Tibial artery (tissue), 4 donors: ENCODE measurements at regions not wholly inside any gene's neighbourhood (a gene's known extent, or its start where the extent isn't known, plus 50 kb on each side); places are given as distances from the start of the nearest gene placed in this dataset.
A peak's percentile ranks its signal among the peaks of the same experiment; 100 is the strongest.

ENCODE experiments used
- DNase-seq, 2 donors: peaks; one replicate each; pipeline ENCODE4 v3.0.0-alpha.2; 2019
- H3K27ac ChIP-seq, 2 donors: fragments of 200-600 bp; sonication (generic) in 1 of 2; 1 replicate in 1 of 2; 2 replicates in 1 of 2; pipeline ENCODE4 v1.5.1; 2018 to 2019; ENCODE audit warnings: mild to moderate bottlenecking in 1 of 2
- H3K27me3 ChIP-seq, 2 donors: fragments of 200-600 bp; sonication (generic) in 1 of 2; one replicate each; pipeline versions ENCODE4 v1.5.1 to v1.6.0; 2016 to 2019
- H3K36me3 ChIP-seq, 3 donors: fragments of 200-600 bp; sonication (generic) in 2 of 3; one replicate each; pipeline ENCODE4 v1.5.1; 2016 to 2019; ENCODE audit warnings: mild to moderate bottlenecking in 2 of 3
- H3K4me1 ChIP-seq, 4 donors: fragments of 200-600 bp; sonication (generic) in 2 of 4; 1 replicate in 3 of 4; 2 replicates in 1 of 4; pipeline ENCODE4 v1.5.1; 2016 to 2019
- H3K4me3 ChIP-seq, 2 donors: fragments of 200-600 bp; sonication (generic) in 1 of 2; 1 replicate in 1 of 2; 2 replicates in 1 of 2; pipeline ENCODE4 v1.5.1; 2018 to 2019; ENCODE audit warnings: mild to moderate bottlenecking in 2 of 2
- H3K9me3 ChIP-seq, 3 donors: fragments of 200-600 bp; sonication (generic) in 1 of 3; one replicate each; pipeline ENCODE4 v1.5.1; 2016 to 2019
- intact Hi-C: fragments of 100-400 bp; cut with DNase I; formaldehyde crosslinking; loops from one replicate; pipeline ENCODE4 v1.15.0; 2023; ENCODE audit warnings: low total_unique reads
- TF ChIP-seq, protein P1 (sequence below), 2 experiments: fragments of 200-600 bp in 1 of 2; fragments of 450-650 bp in 1 of 2; IDR thresholded peaks; one replicate each; pipeline ENCODE4 v1.5.1; 2017 to 2019; ENCODE audit warnings: antibody characterized with exemption in 2 of 2, mild to moderate bottlenecking in 1 of 2, moderate library complexity in 1 of 2

DNA sequence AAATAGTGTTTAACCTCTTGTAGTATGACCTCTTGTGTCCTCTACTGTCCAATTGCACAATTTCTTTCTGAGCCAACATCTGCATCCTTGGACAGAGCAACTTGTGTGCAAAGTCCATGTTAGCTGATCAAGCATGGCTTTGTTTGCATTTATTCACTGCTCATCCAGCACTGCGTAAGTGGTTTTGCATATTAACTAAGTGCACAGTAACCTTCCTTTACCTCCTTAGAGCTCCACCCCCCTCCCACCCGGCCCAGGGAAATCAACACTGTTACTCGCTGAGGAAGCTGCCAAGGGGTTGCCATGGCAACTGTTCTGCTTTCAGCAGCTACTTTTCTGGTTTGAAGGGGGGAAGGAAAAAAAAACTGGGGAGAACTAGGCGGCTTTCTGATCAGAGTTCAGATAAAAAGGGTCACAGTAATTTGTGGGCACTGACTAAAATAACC, 153.5 kb upstream of the KLF12 start:
- H3K4me1 ChIP-seq: peaks cover 0 to 32% (median 19%) of the 10 kb centered on the region in 4 donors
- no peaks in the 10 kb centered on the region for H3K9me3 ChIP-seq
- DNase-seq: peak; percentile 76 to 84
- H3K27ac ChIP-seq: no peak overlapping the region
- no peaks in the 10 kb centered on the region for H3K27me3 ChIP-seq
- peak overlapping the region; percentile 6 to 30 for H3K4me3 ChIP-seq
- H3K36me3 ChIP-seq: no peaks in the 10 kb centered on the region
- intact Hi-C loops: no loop called here
- TF ChIP-seq, protein P1, sequence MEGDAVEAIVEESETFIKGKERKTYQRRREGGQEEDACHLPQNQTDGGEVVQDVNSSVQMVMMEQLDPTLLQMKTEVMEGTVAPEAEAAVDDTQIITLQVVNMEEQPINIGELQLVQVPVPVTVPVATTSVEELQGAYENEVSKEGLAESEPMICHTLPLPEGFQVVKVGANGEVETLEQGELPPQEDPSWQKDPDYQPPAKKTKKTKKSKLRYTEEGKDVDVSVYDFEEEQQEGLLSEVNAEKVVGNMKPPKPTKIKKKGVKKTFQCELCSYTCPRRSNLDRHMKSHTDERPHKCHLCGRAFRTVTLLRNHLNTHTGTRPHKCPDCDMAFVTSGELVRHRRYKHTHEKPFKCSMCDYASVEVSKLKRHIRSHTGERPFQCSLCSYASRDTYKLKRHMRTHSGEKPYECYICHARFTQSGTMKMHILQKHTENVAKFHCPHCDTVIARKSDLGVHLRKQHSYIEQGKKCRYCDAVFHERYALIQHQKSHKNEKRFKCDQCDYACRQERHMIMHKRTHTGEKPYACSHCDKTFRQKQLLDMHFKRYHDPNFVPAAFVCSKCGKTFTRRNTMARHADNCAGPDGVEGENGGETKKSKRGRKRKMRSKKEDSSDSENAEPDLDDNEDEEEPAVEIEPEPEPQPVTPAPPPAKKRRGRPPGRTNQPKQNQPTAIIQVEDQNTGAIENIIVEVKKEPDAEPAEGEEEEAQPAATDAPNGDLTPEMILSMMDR (IDR thresholded peaks at IDR 0.05): no peak

DNA sequence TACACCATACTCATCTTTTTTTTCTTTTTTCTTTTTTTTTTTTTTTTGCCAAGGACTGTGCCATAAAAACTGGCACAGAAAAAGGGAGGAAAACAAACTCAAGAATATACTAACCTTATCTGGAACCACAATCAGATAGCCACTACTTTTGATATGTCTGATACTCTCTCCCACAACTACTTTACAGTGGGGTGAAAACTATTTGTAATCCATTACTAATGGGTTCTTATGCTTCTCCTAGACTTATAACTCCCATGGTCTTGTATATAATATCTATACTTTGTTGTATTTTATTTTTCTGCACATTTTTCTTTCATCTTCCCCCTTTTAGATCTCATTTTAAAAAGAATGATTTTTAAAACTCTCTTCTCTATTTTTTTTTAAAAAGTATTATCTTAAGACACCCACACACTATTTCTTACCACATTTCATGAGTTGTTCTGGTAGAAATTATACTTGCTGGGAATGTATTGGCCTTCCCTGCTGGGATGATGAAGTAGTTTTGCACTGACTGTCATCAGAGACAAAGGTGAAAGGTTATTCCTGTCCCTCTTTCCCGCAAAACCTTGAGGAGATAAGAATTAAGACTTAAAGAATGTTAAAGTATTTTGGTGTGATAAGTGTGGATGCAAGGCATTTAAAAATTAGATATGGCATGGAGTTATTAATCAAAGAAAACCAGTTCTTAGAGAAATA, 146.7 kb upstream of the KLF12 start:
- TF ChIP-seq, protein P1 (IDR thresholded peaks at IDR 0.05): no peak
- no peak for DNase-seq
- Histone ChIP-seq H3K4me1 (no peaks in the 10 kb centered on the region), H3K4me3 (no peak overlapping the region), H3K9me3 (no peaks in the 10 kb centered on the region), H3K27ac (no peak overlapping the region), H3K27me3 (no peaks in the 10 kb centered on the region), H3K36me3 (no peaks in the 10 kb centered on the region)
- intact Hi-C loops: no loop called here

DNA sequence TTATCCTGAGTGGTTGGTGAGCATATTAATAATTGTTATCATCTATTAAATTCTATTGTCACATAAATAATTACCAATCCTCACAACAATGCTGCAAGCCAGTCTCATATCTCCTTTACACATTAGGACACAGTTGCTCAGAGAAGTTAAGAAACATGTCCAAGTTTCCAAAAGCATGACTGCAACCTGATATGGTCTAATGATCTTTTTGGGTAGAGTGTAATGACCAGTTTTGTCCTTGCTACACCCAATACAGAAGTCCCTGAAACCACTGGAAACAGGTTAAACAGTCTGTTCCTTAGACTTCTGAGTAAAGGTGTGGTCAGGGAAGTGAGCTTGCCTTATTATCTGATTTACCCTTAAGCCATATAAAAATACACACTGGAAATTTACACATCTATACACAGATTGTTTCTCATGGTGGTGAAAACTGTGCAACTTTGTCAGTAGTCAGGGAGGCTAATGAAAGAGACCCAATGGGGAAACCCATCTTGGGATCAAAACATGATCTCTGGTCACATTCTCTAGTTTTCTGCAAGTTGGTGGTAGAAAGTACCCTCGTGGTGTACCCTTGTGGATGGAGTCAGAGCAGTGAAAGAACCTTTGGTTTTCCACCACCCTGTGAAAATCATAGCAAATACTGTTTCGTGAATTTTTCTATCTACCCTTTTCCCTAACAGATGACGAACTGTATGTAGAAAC, 146.0 kb upstream of the KLF12 start:
- no peaks in the 10 kb centered on the region for H3K9me3 ChIP-seq
- intact Hi-C loops: no loop called here
- no peaks in the 10 kb centered on the region for H3K4me1 ChIP-seq
- no peaks in the 10 kb centered on the region for H3K27me3 ChIP-seq
- DNase-seq: no peak
- H3K27ac ChIP-seq: no peak overlapping the region
- H3K4me3 ChIP-seq: no peak overlapping the region
- TF ChIP-seq, protein P1 (IDR thresholded peaks at IDR 0.05): no peak
- no peaks in the 10 kb centered on the region for H3K36me3 ChIP-seq

DNA sequence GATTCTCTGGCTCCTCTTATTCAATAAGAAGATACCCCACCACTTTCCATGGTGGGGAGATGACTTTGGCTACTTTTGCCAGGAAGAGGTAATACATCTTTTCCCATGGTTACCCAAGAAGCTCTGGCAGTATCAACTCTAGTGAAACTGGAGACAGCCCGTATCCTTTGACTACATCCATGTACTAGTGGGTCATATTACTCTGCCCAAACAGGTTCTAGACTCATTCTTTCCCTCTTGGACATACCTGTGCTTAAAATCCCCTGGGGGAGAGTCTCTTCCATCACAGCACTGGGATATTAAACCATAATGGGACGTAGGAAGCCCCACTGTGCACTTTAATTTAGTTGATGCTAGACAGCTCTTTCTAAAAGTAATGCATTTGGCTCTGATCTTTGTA, 144.7 kb upstream of the KLF12 start:
- Histone ChIP-seq H3K9me3 (no peaks in the 10 kb centered on the region), H3K4me3 (no peak overlapping the region), H3K27me3 (no peaks in the 10 kb centered on the region), H3K27ac (no peak overlapping the region), H3K4me1 (no peaks in the 10 kb centered on the region), H3K36me3 (no peaks in the 10 kb centered on the region)
- DNase-seq: no peak
- intact Hi-C loops: no loop called here
- TF ChIP-seq, protein P1 (IDR thresholded peaks at IDR 0.05): no peak

DNA sequence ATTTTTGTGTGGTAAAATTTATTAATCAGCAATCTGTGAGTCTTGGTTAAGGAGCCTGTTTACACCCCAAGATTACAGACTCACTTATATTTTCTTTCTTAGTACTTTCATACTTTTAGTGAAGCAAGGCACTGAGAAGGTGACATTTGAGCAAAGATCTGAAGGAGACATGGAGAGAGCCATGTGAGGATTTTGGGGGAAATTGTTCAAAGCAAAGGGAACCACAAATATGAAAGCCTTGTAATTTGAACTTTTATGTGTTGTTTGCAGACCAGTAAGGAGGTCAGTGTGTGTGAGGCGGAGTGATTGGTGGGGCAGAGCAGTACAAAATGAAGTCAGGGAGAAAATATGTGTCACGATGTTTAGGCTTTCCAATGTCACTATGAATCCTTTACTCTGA, 140.7 kb upstream of the KLF12 start:
- no peak for DNase-seq
- TF ChIP-seq, protein P1 (IDR thresholded peaks at IDR 0.05): no peak
- H3K4me3 ChIP-seq: no peak overlapping the region
- H3K36me3 ChIP-seq: no peaks in the 10 kb centered on the region
- H3K27me3 ChIP-seq: no peaks in the 10 kb centered on the region
- intact Hi-C loops: no loop called here
- H3K27ac ChIP-seq: no peak overlapping the region
- H3K4me1 ChIP-seq: peaks cover 0 to 4% (median 0%) of the 10 kb centered on the region in 4 donors
- H3K9me3 ChIP-seq: peaks cover 0 to 10% (median 0%) of the 10 kb centered on the region in 3 donors
